ENCODE measurements at regions not wholly inside any gene's neighbourhood (a gene's known extent, or its start where the extent isn't known, plus 50 kb on each side); places are given as distances from the start of the nearest gene placed in this dataset.
A peak's percentile ranks its signal among the peaks of the same experiment; 100 is the strongest.
"Not testable (repeated sequence)": the region's sequence is repeated elsewhere in the genome, so short reads cannot be mapped to it uniquely, and the experiment has no call there.

DNA sequence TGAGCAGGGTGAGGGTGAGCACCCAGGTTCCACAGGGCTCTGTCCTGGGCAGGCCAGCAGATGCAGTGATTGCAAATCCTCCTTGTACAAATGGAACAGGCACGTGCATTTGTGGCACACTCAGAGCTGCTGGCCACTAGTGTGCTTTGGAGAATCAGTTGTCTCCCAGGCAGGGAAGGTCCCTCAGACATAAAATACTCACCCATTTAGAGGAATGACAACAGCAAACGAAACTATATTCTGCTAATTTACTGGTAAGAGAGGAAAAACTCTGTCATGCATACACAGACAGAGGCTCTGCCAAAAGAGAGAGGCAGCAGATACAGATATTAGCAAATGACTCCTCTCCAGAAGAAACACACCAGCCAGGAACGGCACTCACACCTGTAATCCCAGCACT is 116.5 kb upstream of the PLGLB2 start:
- peaks cover 16% of the 10 kb centered on the region for H3K4me1 Mint-ChIP-seq (ENCODE audit: low read depth)
- H3K27me3 Mint-ChIP-seq (ENCODE audit: low read depth); DNase-seq (ENCODE audit: low spot score); intact Hi-C loops (cut with micrococcal nuclease); H3K9me3 Mint-ChIP-seq; H3K36me3 Mint-ChIP-seq (ENCODE audit: low read depth): not testable (repeated sequence)
- H3K27ac Mint-ChIP-seq = peak overlapping the region; percentile 97
- peak overlapping the region; percentile 67 for H3K4me3 Mint-ChIP-seq (ENCODE audit: low read depth)

DNA sequence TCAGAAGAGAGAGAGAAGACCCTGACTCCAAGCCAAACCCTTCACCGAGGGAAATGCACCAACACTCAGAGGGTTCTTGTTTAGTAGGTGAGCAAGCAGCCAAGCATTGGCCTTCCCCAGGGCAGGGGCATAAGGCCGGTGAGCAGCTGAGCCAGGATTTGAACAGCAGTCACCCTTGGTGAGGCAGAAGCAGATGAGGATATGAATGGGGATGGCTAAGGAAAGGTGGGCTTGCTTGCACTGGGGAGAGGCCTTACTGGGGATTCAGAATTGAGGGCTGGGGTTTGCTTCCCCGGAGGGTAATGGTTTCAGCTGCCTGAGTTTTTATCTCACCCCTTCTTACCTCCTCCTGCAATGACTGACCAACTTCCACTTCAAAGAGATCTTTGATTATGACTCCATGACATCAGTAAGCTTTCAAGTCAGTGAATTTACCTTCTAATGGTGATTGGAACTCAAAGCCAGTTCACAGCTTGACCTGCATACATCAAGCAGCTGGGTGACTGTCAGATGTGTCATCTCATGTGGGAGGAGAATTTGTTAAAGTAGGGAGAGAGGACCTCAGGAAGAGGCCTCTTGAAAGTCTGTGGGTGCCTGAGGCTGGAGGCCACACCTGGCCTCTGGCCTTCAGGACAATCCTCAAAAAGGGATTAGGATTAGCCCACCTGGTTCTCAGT is 114.5 kb upstream of the PLGLB2 start:
- peak overlapping the region; percentile 89 for H3K27ac Mint-ChIP-seq
- intact Hi-C loops (cut with micrococcal nuclease); H3K36me3 Mint-ChIP-seq (ENCODE audit: low read depth); H3K27me3 Mint-ChIP-seq (ENCODE audit: low read depth); H3K4me3 Mint-ChIP-seq (ENCODE audit: low read depth); H3K9me3 Mint-ChIP-seq; DNase-seq (ENCODE audit: low spot score): not testable (repeated sequence)
- H3K4me1 Mint-ChIP-seq (ENCODE audit: low read depth) = peaks cover 18% of the 10 kb centered on the region

DNA sequence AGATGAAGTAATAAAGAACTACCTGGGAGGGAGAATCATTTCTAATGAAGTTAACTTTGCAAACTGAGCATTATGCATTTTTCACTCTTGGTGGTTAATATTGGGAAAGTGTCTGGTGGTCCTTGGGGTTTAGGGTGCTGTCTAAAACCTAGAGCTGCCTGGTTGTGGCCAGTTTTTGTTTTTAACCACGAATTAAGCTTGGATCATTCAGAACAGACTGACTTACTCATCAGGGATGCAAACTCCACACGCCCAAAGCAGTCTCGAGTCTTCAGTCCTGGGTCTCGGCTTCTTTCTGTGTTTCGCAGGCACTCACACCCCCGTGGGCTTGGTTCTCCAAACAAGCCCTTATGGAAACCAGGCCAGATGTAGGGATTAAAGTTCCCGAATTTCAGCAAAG is 113.8 kb upstream of the PLGLB2 start:
- H3K36me3 Mint-ChIP-seq (ENCODE audit: low read depth); H3K4me3 Mint-ChIP-seq (ENCODE audit: low read depth); H3K27me3 Mint-ChIP-seq (ENCODE audit: low read depth); H3K9me3 Mint-ChIP-seq; intact Hi-C loops (cut with micrococcal nuclease); DNase-seq (ENCODE audit: low spot score): not testable (repeated sequence)
- Mint-ChIP-seq H3K27ac (peak overlapping the region; percentile 90), H3K4me1 (ENCODE audit: low read depth) (peaks cover 18% of the 10 kb centered on the region)

DNA sequence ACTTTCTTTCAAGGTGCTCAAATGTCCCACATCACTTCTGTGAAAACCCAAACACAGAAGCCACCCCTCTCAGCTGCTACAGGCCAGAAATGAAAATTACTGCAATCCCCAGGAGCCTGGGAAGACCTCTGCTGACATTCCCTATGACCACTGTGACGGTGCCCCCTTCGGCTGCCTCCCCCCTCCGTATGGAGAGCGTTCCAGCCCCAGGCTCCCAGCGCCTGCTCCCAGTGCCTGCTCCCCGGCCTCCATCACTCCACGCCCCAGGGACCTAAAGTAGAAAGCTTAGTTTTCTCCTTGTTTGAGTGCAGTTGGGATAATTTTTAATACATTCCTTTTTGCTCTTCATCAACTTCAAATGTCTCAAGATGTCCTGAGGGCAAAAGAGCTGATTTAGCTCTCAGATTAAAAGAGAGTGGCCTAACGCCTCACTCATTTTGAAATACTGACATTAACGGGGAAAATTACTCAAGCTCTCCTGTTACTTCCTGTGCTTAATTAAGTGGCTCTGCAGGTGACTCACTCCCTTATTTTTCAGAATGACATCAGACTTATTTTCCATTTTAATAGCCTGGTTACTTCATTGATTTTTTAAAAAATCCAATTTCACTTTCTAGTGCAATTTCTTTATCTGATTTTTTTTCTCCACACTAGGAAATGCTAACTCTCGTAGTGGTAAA is 112.8 kb upstream of the PLGLB2 start:
- DNase-seq (ENCODE audit: low spot score); H3K9me3 Mint-ChIP-seq; intact Hi-C loops (cut with micrococcal nuclease); H3K36me3 Mint-ChIP-seq (ENCODE audit: low read depth); H3K27me3 Mint-ChIP-seq (ENCODE audit: low read depth): not testable (repeated sequence)
- H3K27ac Mint-ChIP-seq = peak overlapping the region; percentile 93
- peak overlapping the region; percentile 21 for H3K4me3 Mint-ChIP-seq (ENCODE audit: low read depth)
- peaks cover 17% of the 10 kb centered on the region for H3K4me1 Mint-ChIP-seq (ENCODE audit: low read depth)

DNA sequence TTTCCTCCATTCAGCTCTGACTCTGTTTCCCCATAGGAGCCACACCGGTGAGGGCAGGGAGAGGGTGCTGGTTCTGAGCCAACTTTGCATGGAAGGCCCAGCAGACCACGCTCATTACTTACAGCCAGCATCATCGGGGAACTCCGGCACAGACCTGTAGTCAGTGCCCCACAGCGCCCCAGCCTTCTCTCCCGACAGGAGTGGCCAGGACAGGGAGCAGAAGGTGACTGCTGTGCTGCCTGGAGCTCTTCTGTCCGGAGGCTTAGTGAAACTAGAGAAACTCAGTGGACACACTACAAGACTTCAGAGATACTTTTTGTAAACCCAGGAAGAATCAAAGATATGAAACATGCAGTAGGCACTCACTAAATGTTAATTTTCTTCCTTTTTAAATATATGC is 111.6 kb upstream of the PLGLB2 start:
- H3K4me3 Mint-ChIP-seq (ENCODE audit: low read depth); H3K36me3 Mint-ChIP-seq (ENCODE audit: low read depth); H3K9me3 Mint-ChIP-seq; H3K27ac Mint-ChIP-seq; intact Hi-C loops (cut with micrococcal nuclease); DNase-seq (ENCODE audit: low spot score); H3K27me3 Mint-ChIP-seq (ENCODE audit: low read depth): not testable (repeated sequence)
- peaks cover 16% of the 10 kb centered on the region for H3K4me1 Mint-ChIP-seq (ENCODE audit: low read depth)

DNA sequence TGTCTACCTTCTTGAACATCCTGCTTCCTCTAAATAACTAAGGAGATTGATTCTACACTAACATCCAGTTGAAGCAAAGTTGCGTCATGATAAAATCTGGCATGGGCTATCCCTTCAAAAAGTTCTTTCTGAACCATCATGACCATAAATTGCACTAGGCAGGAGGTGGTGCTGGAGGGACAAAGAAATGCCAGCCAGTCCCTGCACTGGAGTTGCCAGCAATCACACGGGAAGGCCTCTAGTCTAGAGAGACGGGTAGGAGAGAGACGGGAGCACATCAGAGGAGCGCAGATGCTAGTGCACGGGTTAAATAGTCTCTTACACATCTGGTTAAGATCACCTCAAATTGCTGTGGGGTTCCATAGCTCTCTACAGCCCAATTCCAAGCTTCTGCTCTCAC is 111.2 kb upstream of the PLGLB2 start:
- DNase-seq (ENCODE audit: low spot score); H3K27me3 Mint-ChIP-seq (ENCODE audit: low read depth); H3K36me3 Mint-ChIP-seq (ENCODE audit: low read depth); H3K4me3 Mint-ChIP-seq (ENCODE audit: low read depth); intact Hi-C loops (cut with micrococcal nuclease); H3K27ac Mint-ChIP-seq; H3K9me3 Mint-ChIP-seq: not testable (repeated sequence)
- H3K4me1 Mint-ChIP-seq (ENCODE audit: low read depth) = peaks cover 13% of the 10 kb centered on the region

DNA sequence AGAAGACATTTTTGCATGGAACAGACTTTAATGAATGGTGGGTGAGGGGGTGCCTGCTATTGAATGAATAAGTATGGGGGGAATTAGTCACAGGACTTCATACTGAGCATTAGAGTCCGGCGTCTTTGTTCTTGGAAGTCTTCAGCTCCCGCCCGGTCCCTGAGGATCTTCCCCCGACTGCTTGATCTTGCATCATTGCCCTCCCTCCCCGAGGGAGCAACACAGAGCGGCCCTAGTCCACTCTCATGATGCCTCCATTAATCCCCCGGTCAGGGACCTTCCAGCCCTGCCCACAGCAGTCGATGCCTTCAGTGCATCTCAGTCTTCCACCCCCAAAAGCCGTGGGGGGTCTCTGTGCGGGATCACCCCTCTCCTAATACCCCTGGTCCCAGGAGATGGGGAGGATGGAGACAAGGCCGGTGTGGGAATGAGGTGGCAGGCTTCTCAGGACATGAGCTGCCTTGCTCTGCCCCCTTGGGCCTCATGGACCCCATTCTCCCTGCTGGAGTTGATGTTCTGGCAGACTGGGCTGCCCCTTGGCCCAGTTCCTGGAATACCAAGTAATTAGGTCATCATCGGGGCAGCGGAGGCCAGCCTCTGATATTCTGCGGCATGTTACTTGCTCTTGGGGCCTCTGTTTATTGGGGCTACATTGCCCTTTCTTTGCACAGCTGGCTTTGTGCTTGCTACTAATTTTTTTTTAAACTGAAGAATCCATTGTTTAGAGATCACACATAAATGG is 110.5 kb upstream of the PLGLB2 start:
- intact Hi-C loops (cut with micrococcal nuclease); H3K27me3 Mint-ChIP-seq (ENCODE audit: low read depth); H3K36me3 Mint-ChIP-seq (ENCODE audit: low read depth); DNase-seq (ENCODE audit: low spot score); H3K27ac Mint-ChIP-seq; H3K9me3 Mint-ChIP-seq; H3K4me3 Mint-ChIP-seq (ENCODE audit: low read depth): not testable (repeated sequence)
- H3K4me1 Mint-ChIP-seq (ENCODE audit: low read depth) = peaks cover 13% of the 10 kb centered on the region

DNA sequence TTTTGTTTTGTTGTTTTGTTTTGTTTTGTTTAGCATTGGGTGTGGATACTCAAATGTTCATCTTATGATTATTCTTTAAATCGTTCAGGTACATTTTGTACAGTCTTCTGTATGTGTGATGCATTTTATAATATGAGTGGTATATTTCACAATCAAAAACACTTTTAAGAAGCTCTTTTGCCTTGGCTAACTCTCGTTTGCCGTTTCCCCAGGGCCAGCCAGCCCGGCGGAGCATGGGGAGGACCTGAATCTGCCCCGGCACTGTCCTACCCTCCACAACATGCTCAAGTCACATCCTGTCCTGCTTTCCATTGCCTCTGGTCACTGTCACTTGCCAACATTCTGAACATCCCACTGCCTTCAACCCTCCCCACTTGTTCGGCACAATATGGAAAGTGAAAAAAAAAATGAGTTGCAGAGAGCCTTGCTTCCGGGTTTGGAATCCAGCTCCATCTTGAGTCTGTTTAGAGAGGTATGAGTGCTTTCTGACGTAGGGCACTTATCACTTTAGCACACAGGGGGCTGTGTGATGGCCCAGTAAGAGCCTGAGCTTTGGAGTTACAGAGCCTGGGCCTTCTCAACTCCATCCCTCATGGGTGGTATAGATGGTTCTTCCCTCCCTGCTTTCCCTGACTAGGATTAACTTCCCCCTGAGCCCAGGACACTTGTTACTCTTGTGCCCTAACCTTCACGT is 109.6 kb upstream of the PLGLB2 start:
- H3K4me3 Mint-ChIP-seq (ENCODE audit: low read depth); intact Hi-C loops (cut with micrococcal nuclease); DNase-seq (ENCODE audit: low spot score); H3K9me3 Mint-ChIP-seq; H3K36me3 Mint-ChIP-seq (ENCODE audit: low read depth); H3K27me3 Mint-ChIP-seq (ENCODE audit: low read depth): not testable (repeated sequence)
- peaks cover 10% of the 10 kb centered on the region for H3K4me1 Mint-ChIP-seq (ENCODE audit: low read depth)
- peak overlapping the region; percentile 60 for H3K27ac Mint-ChIP-seq

DNA sequence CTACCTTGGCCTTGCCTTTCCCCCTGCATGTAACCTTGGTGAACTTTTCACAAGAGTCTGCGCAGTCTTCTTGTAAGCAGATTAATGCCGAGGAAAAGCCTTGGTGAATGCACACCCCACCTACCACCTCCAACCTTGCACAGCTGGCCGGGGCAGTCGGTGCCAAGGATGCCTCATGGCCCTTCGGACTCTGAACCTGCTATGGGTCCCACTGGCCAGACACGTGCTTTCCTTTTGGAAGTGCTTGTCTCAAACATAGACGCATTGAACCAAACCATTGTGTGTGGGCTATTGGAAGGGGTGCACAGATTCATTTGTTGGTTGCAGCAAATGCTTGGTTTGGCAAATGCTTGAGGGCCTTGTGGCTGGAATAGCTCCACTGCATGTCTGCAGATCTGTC is 109.0 kb upstream of the PLGLB2 start:
- H3K4me1 Mint-ChIP-seq (ENCODE audit: low read depth); H3K27ac Mint-ChIP-seq; H3K4me3 Mint-ChIP-seq (ENCODE audit: low read depth); H3K9me3 Mint-ChIP-seq; DNase-seq (ENCODE audit: low spot score); H3K36me3 Mint-ChIP-seq (ENCODE audit: low read depth); H3K27me3 Mint-ChIP-seq (ENCODE audit: low read depth); intact Hi-C loops (cut with micrococcal nuclease): not testable (repeated sequence)

DNA sequence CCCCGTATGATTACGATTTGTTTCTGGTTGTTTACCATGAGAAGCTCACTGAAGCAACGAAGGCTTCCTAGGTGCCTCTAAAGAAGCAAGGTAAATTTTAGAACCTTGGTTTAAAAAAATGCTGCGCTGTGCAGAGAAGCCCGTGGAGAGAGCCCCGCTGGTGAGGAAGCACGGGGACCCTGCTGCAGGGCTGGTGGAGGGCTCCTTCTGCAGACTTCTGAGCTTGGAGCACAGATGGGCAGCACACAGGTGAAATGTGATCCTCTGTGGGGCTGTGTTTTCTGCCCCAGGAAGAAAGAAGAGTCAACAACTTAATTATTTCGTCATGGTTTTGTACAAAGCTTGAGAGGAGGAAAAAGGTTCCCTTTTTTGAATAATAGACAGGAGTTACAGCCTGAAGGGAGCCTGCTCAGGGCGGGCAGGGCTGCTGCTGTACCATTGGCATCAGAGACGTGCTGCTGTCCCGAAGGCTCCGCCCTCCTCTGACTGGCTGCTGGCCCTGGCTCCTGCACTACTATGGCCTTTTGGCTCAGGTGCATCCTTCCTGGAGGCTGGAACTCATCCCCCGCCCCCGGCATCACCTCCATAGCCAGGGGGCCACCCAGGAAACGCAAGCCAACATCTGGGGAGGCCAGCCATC is 108.0 kb upstream of the PLGLB2 start:
- H3K36me3 Mint-ChIP-seq (ENCODE audit: low read depth); H3K27ac Mint-ChIP-seq; H3K27me3 Mint-ChIP-seq (ENCODE audit: low read depth); intact Hi-C loops (cut with micrococcal nuclease); H3K9me3 Mint-ChIP-seq; DNase-seq (ENCODE audit: low spot score); H3K4me3 Mint-ChIP-seq (ENCODE audit: low read depth); H3K4me1 Mint-ChIP-seq (ENCODE audit: low read depth): not testable (repeated sequence)

DNA sequence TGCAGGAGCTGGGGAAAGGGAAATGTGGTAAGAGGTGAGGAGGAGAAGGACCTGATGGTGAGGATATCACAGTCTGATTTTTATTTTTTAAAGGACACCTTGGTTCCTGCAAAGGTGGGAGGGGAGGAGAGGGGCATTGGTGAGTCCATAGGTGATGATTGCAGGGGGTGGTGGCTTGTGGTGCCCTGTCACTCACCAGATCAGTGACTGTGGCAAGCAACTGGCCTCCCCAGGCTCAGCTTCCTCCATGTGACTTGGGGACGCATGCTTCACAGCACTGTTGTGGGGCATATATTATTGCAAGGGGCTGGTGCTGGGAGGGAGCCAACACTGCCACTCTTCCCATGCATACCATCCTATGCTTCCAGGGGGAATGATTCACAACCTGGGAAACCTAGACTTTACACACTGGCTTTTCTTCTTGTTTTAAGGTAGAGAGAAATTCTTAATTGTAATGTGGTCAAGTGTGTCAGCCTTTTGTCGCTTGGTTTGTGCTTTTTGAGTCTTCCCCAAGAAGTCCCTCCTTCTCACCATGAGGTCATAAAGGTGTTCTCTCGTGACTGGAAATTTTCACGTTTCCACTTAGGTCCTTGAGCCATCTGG is 106.8 kb upstream of the PLGLB2 start:
- intact Hi-C loops (cut with micrococcal nuclease); H3K9me3 Mint-ChIP-seq; H3K36me3 Mint-ChIP-seq (ENCODE audit: low read depth); DNase-seq (ENCODE audit: low spot score); H3K4me1 Mint-ChIP-seq (ENCODE audit: low read depth); H3K4me3 Mint-ChIP-seq (ENCODE audit: low read depth); H3K27ac Mint-ChIP-seq; H3K27me3 Mint-ChIP-seq (ENCODE audit: low read depth): not testable (repeated sequence)

DNA sequence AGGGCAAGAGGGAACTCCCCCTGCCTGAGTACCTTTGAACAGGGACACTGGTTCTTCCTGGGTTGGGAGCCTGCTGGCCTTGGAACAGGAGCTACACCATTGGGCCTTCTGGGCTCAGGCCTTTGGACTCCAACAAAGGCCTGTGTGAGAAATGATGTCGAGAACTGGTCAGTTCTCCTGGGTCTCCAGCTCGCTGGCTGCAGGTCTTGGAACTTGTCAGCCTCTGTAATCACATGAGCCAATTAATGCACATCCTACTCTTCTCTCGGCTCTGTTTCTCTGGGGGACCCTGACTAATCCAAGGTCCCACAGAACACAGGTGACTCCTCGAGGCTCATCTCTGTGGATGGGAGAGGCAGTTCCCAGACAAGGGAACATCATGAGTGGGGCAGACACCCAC is 104.7 kb upstream of the PLGLB2 start:
- H3K9me3 Mint-ChIP-seq; H3K4me1 Mint-ChIP-seq (ENCODE audit: low read depth); H3K27me3 Mint-ChIP-seq (ENCODE audit: low read depth); H3K4me3 Mint-ChIP-seq (ENCODE audit: low read depth); intact Hi-C loops (cut with micrococcal nuclease); H3K36me3 Mint-ChIP-seq (ENCODE audit: low read depth); DNase-seq (ENCODE audit: low spot score); H3K27ac Mint-ChIP-seq: not testable (repeated sequence)

Measured in activated T-helper 2 cell treated with anti-CD3 and anti-CD28 coated beads, Interferon-gamma antibody, Interleukin-2, Interleukin-4, amounts not matched to agents 10 μg/mL and 5 μg/mL and 100 μg/mL, durations not matched to agents 14 hours and 24 hours and 36 hours (primary cell).